Ammon's horn (tissue), 1 donor: ENCODE measurements at regions not wholly inside any gene's neighbourhood (a gene's known extent, or its start where the extent isn't known, plus 50 kb on each side); places are given as distances from the start of the nearest gene placed in this dataset.

Experiments
- DNase-seq: peaks from one replicate; pipeline ENCODE4 v3.0.0-alpha.2; 2016; ENCODE audit warnings: low spot score

GRCh38 chr6:120627612-120628011, 706.7 kb downstream of the TBC1D32 start:
- no peak for DNase-seq

GRCh38 chr6:120622127-120622631, 712.1 kb downstream of the TBC1D32 start:
- no peak for DNase-seq

GRCh38 chr6:120620900-120621299, 713.4 kb downstream of the TBC1D32 start:
- DNase-seq, result no peak

- DNase-seq, result no peak
Measured at GRCh38 chr6:120615238-120615637, 719.0 kb downstream of the TBC1D32 start.

- DNase-seq, result no peak
Measured at GRCh38 chr6:120614723-120615122, 719.6 kb downstream of the TBC1D32 start.

- no peak for DNase-seq
Measured at GRCh38 chr6:120608826-120609225, 725.5 kb downstream of the TBC1D32 start.

GRCh38 chr6:120606743-120607142, 727.5 kb downstream of the TBC1D32 start:
- no peak for DNase-seq

GRCh38 chr6:120604510-120604909, 729.8 kb downstream of the TBC1D32 start:
- no peak for DNase-seq

- no peak for DNase-seq
Measured at GRCh38 chr6:120590611-120591010, 743.7 kb downstream of the TBC1D32 start.

- DNase-seq, result no peak
Measured at GRCh38 chr6:120588424-120588823, 745.9 kb downstream of the TBC1D32 start.

- DNase-seq, result no peak
Measured at GRCh38 chr6:120587381-120587780, 746.9 kb downstream of the TBC1D32 start.

GRCh38 chr6:120584111-120584760, 750.0 kb downstream of the TBC1D32 start:
- no peak for DNase-seq

- DNase-seq, result no peak
Measured at GRCh38 chr6:120576061-120576460, 758.2 kb downstream of the TBC1D32 start.

GRCh38 chr6:120569714-120570113, 764.6 kb downstream of the TBC1D32 start:
- DNase-seq, result no peak

- DNase-seq, result no peak
Measured at GRCh38 chr6:120564779-120565178, 769.5 kb downstream of the TBC1D32 start.

- no peak for DNase-seq
Measured at GRCh38 chr6:120558294-120558693, 776.0 kb downstream of the TBC1D32 start.

GRCh38 chr6:120557554-120557953, 776.7 kb downstream of the TBC1D32 start:
- no peak for DNase-seq

- no peak for DNase-seq
Measured at GRCh38 chr6:120556491-120556890, 777.8 kb downstream of the TBC1D32 start.

GRCh38 chr6:120553353-120553752, 780.9 kb downstream of the TBC1D32 start:
- no peak for DNase-seq

GRCh38 chr6:120545353-120545752, 788.9 kb downstream of the TBC1D32 start:
- no peak for DNase-seq

- no peak for DNase-seq
Measured at GRCh38 chr6:120534954-120535353, 799.3 kb downstream of the TBC1D32 start.

- DNase-seq, result no peak
Measured at GRCh38 chr6:120526576-120526975, 807.7 kb downstream of the TBC1D32 start.

GRCh38 chr6:120514544-120514943, 819.7 kb downstream of the TBC1D32 start:
- no peak for DNase-seq

- DNase-seq, result no peak
Measured at GRCh38 chr6:120511712-120512111, 822.6 kb downstream of the TBC1D32 start.
